ENCODE measurements at regions not wholly inside any gene's neighbourhood (a gene's known extent, or its start where the extent isn't known, plus 50 kb on each side); places are given as distances from the start of the nearest gene placed in this dataset.

- DNase-seq (ENCODE audit: low spot score) = no peak
- no peak overlapping the region for H3K27ac ChIP-seq
- TF ChIP-seq CTCF (IDR thresholded peaks at IDR 0.05) = no peak
- no peak overlapping the region for H3K4me3 ChIP-seq
Measured at GRCh38 chr16:64531401-64531800, 590.5 kb downstream of the CDH11 start.

- no peak for DNase-seq (ENCODE audit: low spot score)
- Histone ChIP-seq H3K4me3 (no peak overlapping the region), H3K27ac (no peak overlapping the region)
- no peak for TF ChIP-seq CTCF (IDR thresholded peaks at IDR 0.05)
Measured at GRCh38 chr16:64522548-64522947, 599.3 kb downstream of the CDH11 start.

- no peak overlapping the region for H3K27ac ChIP-seq
- H3K4me3 ChIP-seq = no peak overlapping the region
- no peak for DNase-seq (ENCODE audit: low spot score)
- TF ChIP-seq CTCF (IDR thresholded peaks at IDR 0.05) = no peak
Measured at GRCh38 chr16:64513871-64514270, 608.0 kb downstream of the CDH11 start.

- no peak overlapping the region for H3K27ac ChIP-seq
- TF ChIP-seq CTCF (IDR thresholded peaks at IDR 0.05) = no peak
- no peak overlapping the region for H3K4me3 ChIP-seq
- DNase-seq (ENCODE audit: low spot score) = no peak
Measured at GRCh38 chr16:64507240-64508024, 614.4 kb downstream of the CDH11 start.

GRCh38 chr16:64499211-64499610 lies 622.7 kb downstream of the CDH11 start:
- no peak for DNase-seq (ENCODE audit: low spot score)
- H3K4me3 ChIP-seq = no peak overlapping the region
- no peak overlapping the region for H3K27ac ChIP-seq
- TF ChIP-seq CTCF (IDR thresholded peaks at IDR 0.05) = no peak

GRCh38 chr16:64498363-64498762 lies 623.5 kb downstream of the CDH11 start:
- no peak for DNase-seq (ENCODE audit: low spot score)
- Histone ChIP-seq H3K27ac (no peak overlapping the region), H3K4me3 (no peak overlapping the region)
- TF ChIP-seq CTCF (IDR thresholded peaks at IDR 0.05) = no peak

- no peak for TF ChIP-seq CTCF (IDR thresholded peaks at IDR 0.05)
- DNase-seq (ENCODE audit: low spot score) = no peak
- Histone ChIP-seq H3K27ac (no peak overlapping the region), H3K4me3 (no peak overlapping the region)
Measured at GRCh38 chr16:64493709-64494108, 628.2 kb downstream of the CDH11 start.
